Fibroblast of lung (primary cell): ENCODE measurements at regions not wholly inside any gene's neighbourhood (a gene's known extent, or its start where the extent isn't known, plus 50 kb on each side); places are given as distances from the start of the nearest gene placed in this dataset.
A peak's percentile ranks its signal among the peaks of the same experiment; 100 is the strongest.

Source experiments
- DNase-seq, 2 donors: peaks; one replicate each; pipeline versions ENCODE4 v3.0.0 to v3.0.0-alpha.2; 2010; ENCODE audit warnings: low read depth in 2 of 2
- H2AFZ ChIP-seq: 2 replicates; pipeline ENCODE4 v1.5.1; 2012; ENCODE audit warnings: low read length, control low read depth, inconsistent platforms
- H3K27ac ChIP-seq: 2 replicates; pipeline ENCODE4 v1.5.1; 2011; ENCODE audit warnings: low read length, control low read depth; ENCODE audit not compliant: insufficient read depth
- H3K27me3 ChIP-seq: 2 replicates; pipeline ENCODE4 v1.5.1; 2011; ENCODE audit warnings: mild to moderate bottlenecking, low read length; ENCODE audit not compliant: control insufficient read depth, insufficient read depth
- H3K36me3 ChIP-seq: 2 replicates; pipeline ENCODE4 v1.5.1; 2011; ENCODE audit warnings: low read length; ENCODE audit not compliant: control insufficient read depth, insufficient read depth
- H3K4me1 ChIP-seq: 2 replicates; pipeline ENCODE4 v1.5.1; 2011; ENCODE audit warnings: low read length; ENCODE audit not compliant: control insufficient read depth, insufficient read depth; ENCODE audit errors: extremely low read depth
- H3K4me2 ChIP-seq: 2 replicates; pipeline ENCODE4 v1.5.1; 2011; ENCODE audit warnings: low read length, control low read depth; ENCODE audit not compliant: insufficient read depth; ENCODE audit errors: extremely low read depth
- H3K4me3 ChIP-seq, 4 experiments: fragments of 200-600 bp in 1 of 4; sonication (generic) in 1 of 4; replicated peaks in 1 of 4; 2 replicates each; pipeline ENCODE4 v1.5.1; 2011 to 2016; ENCODE audit warnings: low read length in 4 of 4, low read depth in 3 of 4, mild to moderate bottlenecking in 3 of 4, control low read depth in 2 of 4, inconsistent platforms in 1 of 4, mixed read lengths in 1 of 4; ENCODE audit not compliant: insufficient read depth in 1 of 4; ENCODE audit errors: control extremely low read depth in 1 of 4
- H3K79me2 ChIP-seq: 2 replicates; pipeline ENCODE4 v1.5.1; 2012; ENCODE audit warnings: mild to moderate bottlenecking, low read length, inconsistent platforms; ENCODE audit not compliant: control insufficient read depth, insufficient read depth
- H3K9ac ChIP-seq: 2 replicates; pipeline ENCODE4 v1.5.1; 2011; ENCODE audit warnings: mild to moderate bottlenecking, low read length, control low read depth; ENCODE audit not compliant: insufficient read depth
- H3K9me3 ChIP-seq: 2 replicates; pipeline ENCODE4 v1.5.1; 2012; ENCODE audit warnings: low read depth, low read length; ENCODE audit not compliant: control insufficient read depth, insufficient read depth
- H4K20me1 ChIP-seq: 2 replicates; pipeline ENCODE4 v1.5.1; 2011; ENCODE audit warnings: low read length; ENCODE audit not compliant: control insufficient read depth, insufficient read depth; ENCODE audit errors: extremely low read depth
- EZH2 ChIP-seq: IDR thresholded peaks from 2 replicates; pipeline ENCODE4 v1.5.1; 2012; ENCODE audit warnings: low read length, control low read depth, mild to moderate bottlenecking; ENCODE audit errors: missing control alignments
- TF ChIP-seq, protein P1 (sequence below), 2 donors: IDR thresholded peaks in 1 of 2; conservative IDR thresholded peaks in 1 of 2; 1 replicate in 1 of 2; 2 replicates in 1 of 2; pipeline ENCODE4 v1.5.1; 2011 to 2012; ENCODE audit warnings: low read length in 2 of 2, control low read depth in 1 of 2, inconsistent platforms in 1 of 2, low read depth in 1 of 2, mild to moderate bottlenecking in 1 of 2

DNA sequence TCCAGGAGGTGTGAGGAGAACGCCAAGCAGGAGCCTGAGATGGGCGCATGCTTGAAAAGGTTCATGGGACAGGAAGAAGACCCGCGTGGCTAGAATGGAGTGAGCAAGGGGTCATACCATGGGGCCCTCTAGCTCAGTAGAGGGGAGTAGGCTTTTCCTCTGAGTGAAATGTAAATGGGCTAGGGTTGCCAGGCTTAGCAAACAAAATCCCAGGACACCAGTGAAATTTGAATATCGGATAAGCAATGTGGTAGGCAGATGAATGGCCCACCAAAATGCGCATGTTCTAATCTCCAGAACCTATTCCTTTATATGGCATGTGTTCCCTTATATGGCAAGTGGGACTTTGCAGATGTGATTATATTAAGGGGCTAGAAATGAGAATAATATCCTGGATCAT, 174.1 kb upstream of the CCDC68 start:
- no peak overlapping the region for H3K9ac ChIP-seq
- no peaks in the 10 kb centered on the region for H3K9me3 ChIP-seq
- no peaks in the 10 kb centered on the region for H3K27me3 ChIP-seq
- no peaks in the 10 kb centered on the region for H4K20me1 ChIP-seq
- H3K79me2 ChIP-seq: no peaks in the 10 kb centered on the region
- H3K4me2 ChIP-seq: no peak overlapping the region
- TF ChIP-seq EZH2: no peak
- TF ChIP-seq, protein P1, sequence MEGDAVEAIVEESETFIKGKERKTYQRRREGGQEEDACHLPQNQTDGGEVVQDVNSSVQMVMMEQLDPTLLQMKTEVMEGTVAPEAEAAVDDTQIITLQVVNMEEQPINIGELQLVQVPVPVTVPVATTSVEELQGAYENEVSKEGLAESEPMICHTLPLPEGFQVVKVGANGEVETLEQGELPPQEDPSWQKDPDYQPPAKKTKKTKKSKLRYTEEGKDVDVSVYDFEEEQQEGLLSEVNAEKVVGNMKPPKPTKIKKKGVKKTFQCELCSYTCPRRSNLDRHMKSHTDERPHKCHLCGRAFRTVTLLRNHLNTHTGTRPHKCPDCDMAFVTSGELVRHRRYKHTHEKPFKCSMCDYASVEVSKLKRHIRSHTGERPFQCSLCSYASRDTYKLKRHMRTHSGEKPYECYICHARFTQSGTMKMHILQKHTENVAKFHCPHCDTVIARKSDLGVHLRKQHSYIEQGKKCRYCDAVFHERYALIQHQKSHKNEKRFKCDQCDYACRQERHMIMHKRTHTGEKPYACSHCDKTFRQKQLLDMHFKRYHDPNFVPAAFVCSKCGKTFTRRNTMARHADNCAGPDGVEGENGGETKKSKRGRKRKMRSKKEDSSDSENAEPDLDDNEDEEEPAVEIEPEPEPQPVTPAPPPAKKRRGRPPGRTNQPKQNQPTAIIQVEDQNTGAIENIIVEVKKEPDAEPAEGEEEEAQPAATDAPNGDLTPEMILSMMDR (conservative IDR thresholded peaks at IDR 0.05 in 1 of 2, IDR thresholded peaks at IDR 0.05 in 1 of 2; ENCODE audit: low read depth in 1 of 2, low read length in 2 of 2): no peak
- no peaks in the 10 kb centered on the region for H3K4me1 ChIP-seq
- no peak overlapping the region for H3K4me3 ChIP-seq
- no peak overlapping the region for H3K27ac ChIP-seq
- H3K36me3 ChIP-seq: no peaks in the 10 kb centered on the region
- no peak overlapping the region for H2AFZ ChIP-seq
- DNase-seq: no peak

DNA sequence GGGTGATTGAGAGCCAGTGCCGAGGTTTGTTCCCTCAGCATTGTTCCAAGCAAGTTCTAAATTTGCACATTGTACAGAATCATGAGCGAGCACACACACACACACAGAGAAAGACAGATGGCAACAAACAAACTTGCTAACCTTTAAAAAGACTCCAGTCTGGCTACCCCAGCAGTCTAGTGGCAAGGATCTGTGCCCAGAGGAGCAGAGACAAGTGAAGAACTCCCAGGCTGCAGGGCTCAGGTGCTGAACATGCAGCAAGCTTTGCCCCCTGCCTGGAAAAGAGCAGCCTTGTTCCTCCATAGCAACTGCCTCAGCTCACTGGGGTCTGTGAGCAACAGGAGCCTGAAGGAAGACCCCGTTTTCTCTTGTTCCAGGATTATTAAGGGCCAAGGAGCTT, 169.2 kb upstream of the CCDC68 start:
- H3K4me3 ChIP-seq: no peak overlapping the region

DNA sequence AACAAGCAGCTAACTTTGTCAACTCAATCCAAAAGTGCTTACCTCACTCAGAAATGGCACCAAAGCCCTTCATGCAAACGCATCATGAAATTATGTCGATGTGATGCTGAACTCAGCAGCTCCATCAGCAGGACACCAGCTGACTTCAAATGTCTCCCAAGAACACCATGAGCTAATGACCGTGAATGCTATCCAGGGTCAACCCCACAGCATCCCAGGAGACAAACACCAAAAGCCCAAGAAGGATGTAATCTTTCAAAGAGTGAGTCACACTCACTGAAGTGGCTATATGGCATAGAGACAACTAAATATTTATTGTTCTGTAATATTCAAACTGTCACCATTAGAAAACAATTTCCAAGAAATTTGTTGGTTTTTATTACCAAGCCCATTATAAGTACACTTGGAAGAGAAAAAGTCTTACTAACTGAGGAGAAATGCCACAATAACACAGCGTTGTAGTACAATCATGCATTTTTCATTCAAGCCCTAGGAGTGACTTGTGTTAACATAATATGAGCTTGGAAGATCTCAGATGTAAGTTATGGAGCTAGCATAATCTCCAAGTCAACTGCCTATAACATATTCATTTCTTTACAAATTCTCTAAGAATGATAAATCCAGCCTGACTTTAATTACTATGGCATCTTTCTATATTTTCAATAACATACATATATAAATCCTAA, 165.0 kb upstream of the CCDC68 start:
- no peak overlapping the region for H2AFZ ChIP-seq
- no peaks in the 10 kb centered on the region for H3K27me3 ChIP-seq
- H3K27ac ChIP-seq: no peak overlapping the region
- H3K4me1 ChIP-seq: no peaks in the 10 kb centered on the region
- peak; percentile 5 to 72 for DNase-seq
- H3K4me2 ChIP-seq: no peak overlapping the region
- no peaks in the 10 kb centered on the region for H3K9me3 ChIP-seq
- no peaks in the 10 kb centered on the region for H3K79me2 ChIP-seq
- TF ChIP-seq, protein P1 (conservative IDR thresholded peaks at IDR 0.05 in 1 of 2, IDR thresholded peaks at IDR 0.05 in 1 of 2; ENCODE audit: low read depth in 1 of 2, low read length in 2 of 2): no peak
- TF ChIP-seq EZH2: no peak
- no peak overlapping the region for H3K4me3 ChIP-seq
- H3K9ac ChIP-seq: no peak overlapping the region
- no peaks in the 10 kb centered on the region for H4K20me1 ChIP-seq
- no peaks in the 10 kb centered on the region for H3K36me3 ChIP-seq

More for the DNA sequence above, 169.2 kb upstream of the CCDC68 start:
- no peaks in the 10 kb centered on the region for H4K20me1 ChIP-seq
- no peak overlapping the region for H2AFZ ChIP-seq
- no peak for TF ChIP-seq EZH2
- TF ChIP-seq, protein P1 (conservative IDR thresholded peaks at IDR 0.05 in 1 of 2, IDR thresholded peaks at IDR 0.05 in 1 of 2; ENCODE audit: low read depth in 1 of 2, low read length in 2 of 2): no peak
- H3K9me3 ChIP-seq: no peaks in the 10 kb centered on the region
- no peak overlapping the region for H3K9ac ChIP-seq
- no peaks in the 10 kb centered on the region for H3K36me3 ChIP-seq
- H3K27me3 ChIP-seq: no peaks in the 10 kb centered on the region
- H3K79me2 ChIP-seq: no peaks in the 10 kb centered on the region
- no peak overlapping the region for H3K4me2 ChIP-seq
- DNase-seq: no peak
- H3K4me1 ChIP-seq: no peaks in the 10 kb centered on the region
- no peak overlapping the region for H3K27ac ChIP-seq
